ENCODE measurements at regions not wholly inside any gene's neighbourhood (a gene's known extent, or its start where the extent isn't known, plus 50 kb on each side); places are given as distances from the start of the nearest gene placed in this dataset.

DNA sequence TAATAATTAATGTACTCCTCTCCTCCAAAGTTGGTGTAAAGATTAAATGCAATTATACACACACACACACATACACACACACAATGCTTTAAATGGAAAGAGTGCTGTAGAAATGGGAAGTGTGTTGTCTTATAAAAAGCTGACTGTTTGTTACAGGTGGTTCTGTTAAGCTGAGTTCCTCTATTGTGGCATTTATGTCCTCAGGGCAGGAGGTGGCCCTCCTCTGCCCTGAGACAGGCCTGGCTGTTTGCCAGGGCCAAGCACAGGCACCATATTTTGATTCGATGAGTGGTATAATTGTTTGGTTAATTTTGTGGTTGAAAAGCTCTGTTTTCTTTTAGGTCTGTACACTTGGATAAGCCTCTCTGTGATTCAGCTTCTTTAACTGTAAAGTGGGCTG is 573.9 kb downstream of the KIF4B start:
- TF ChIP-seq, protein P1, sequence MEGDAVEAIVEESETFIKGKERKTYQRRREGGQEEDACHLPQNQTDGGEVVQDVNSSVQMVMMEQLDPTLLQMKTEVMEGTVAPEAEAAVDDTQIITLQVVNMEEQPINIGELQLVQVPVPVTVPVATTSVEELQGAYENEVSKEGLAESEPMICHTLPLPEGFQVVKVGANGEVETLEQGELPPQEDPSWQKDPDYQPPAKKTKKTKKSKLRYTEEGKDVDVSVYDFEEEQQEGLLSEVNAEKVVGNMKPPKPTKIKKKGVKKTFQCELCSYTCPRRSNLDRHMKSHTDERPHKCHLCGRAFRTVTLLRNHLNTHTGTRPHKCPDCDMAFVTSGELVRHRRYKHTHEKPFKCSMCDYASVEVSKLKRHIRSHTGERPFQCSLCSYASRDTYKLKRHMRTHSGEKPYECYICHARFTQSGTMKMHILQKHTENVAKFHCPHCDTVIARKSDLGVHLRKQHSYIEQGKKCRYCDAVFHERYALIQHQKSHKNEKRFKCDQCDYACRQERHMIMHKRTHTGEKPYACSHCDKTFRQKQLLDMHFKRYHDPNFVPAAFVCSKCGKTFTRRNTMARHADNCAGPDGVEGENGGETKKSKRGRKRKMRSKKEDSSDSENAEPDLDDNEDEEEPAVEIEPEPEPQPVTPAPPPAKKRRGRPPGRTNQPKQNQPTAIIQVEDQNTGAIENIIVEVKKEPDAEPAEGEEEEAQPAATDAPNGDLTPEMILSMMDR (IDR thresholded peaks at IDR 0.05): no peak
- H3K4me3 Mint-ChIP-seq: no peak overlapping the region
- CTCF ChIA-PET: no interaction called here

DNA sequence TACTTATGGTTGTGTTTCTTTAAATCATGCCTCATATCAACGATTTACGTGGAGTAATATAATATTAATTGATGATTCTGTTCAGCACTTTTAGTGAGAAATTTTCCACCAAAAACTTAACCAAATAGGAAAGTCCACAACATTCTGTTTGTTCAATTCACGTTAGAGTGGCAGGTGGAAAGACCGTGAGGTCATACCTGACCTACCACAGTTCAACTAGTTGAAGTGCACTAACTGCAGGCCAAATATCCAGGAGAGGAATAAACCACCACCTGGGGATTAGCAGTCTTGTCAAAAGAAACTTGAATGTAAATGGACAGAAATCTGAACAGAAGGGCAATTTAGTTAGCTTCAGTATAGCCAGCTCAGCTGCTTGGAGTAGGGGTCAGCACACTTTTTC is 577.7 kb downstream of the KIF4B start:
- Mint-ChIP-seq H3K4me3 (no peak overlapping the region), H3K27me3 (peaks cover 4% of the 10 kb centered on the region), H3K9me3 (no peaks in the 10 kb centered on the region), H3K36me3 (ENCODE audit: low read depth) (no peaks in the 10 kb centered on the region), H3K27ac (no peak overlapping the region), H3K4me1 (ENCODE audit: low read depth) (no peaks in the 10 kb centered on the region)
- DNase-seq (no peak), ATAC-seq (ENCODE audit: poor library complexity) (no peak)
- no peaks in the 10 kb centered on the region for H3K4me1 ChIP-seq (ENCODE audit: insufficient read depth, low read length)
- H3K27me3 ChIP-seq (ENCODE audit: control insufficient read depth in 1 of 2, insufficient read depth in 2 of 2, low read length in 2 of 2): no peaks in the 10 kb centered on the region
- CTCF ChIA-PET: no interaction called here
- H3K36me3 ChIP-seq (ENCODE audit: insufficient read depth, low read length): no peaks in the 10 kb centered on the region
- no peak overlapping the region for H3K27ac ChIP-seq (ENCODE audit: low read depth in 1 of 2, low read length in 2 of 2)
- H3K4me3 ChIP-seq (ENCODE audit: low read length): no peak overlapping the region
- POLR2A ChIA-PET: no interaction called here
- peaks cover 0 to 3% of the 10 kb centered on the region in 2 experiments for H3K9me3 ChIP-seq (ENCODE audit: control insufficient read depth in 1 of 2, insufficient read depth in 1 of 2, low read length in 2 of 2)
- intact Hi-C loops (cut with DNase I, micrococcal nuclease): no loop called here
- TF ChIP-seq, protein P1 (IDR thresholded peaks at IDR 0.05): no peak

More for the DNA sequence above, 573.9 kb downstream of the KIF4B start:
- H3K9me3 ChIP-seq (ENCODE audit: control insufficient read depth in 1 of 2, insufficient read depth in 1 of 2, low read length in 2 of 2): peaks cover 0 to 3% of the 10 kb centered on the region in 2 experiments
- Mint-ChIP-seq H3K27me3 (no peaks in the 10 kb centered on the region), H3K27ac (no peak overlapping the region), H3K9me3 (no peaks in the 10 kb centered on the region), H3K4me1 (ENCODE audit: low read depth) (no peaks in the 10 kb centered on the region), H3K36me3 (ENCODE audit: low read depth) (no peaks in the 10 kb centered on the region)
- H3K4me1 ChIP-seq (ENCODE audit: insufficient read depth, low read length): no peaks in the 10 kb centered on the region
- no peak overlapping the region for H3K4me3 ChIP-seq (ENCODE audit: low read length)
- no peaks in the 10 kb centered on the region for H3K36me3 ChIP-seq (ENCODE audit: insufficient read depth, low read length)
- intact Hi-C loops (cut with DNase I, micrococcal nuclease): no loop called here
- DNase-seq: no peak
- no peak overlapping the region for H3K27ac ChIP-seq (ENCODE audit: low read depth in 1 of 2, low read length in 2 of 2)
- no peak for ATAC-seq (ENCODE audit: poor library complexity)
- POLR2A ChIA-PET: no interaction called here
- H3K27me3 ChIP-seq (ENCODE audit: control insufficient read depth in 1 of 2, insufficient read depth in 2 of 2, low read length in 2 of 2): no peaks in the 10 kb centered on the region

DNA sequence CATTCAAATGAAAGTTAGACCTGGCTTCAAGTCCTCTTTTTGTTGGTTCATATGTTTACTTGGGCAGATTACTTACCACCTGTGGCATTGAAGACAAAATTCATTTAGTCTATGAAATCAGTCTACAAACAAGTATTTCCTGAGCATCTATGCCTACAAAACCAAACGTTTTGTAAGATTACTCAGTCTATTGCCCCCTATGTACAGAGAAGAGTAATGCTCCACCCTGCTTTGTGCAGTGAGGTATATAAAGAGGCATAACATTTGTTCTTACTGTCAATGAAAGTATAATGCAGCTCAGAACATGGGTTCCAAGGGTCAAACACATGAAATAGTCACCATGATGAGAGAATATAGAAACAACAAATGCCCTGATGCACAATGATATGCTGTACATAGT is 580.7 kb downstream of the KIF4B start:
- no peak for DNase-seq
- no peak overlapping the region for H3K27ac Mint-ChIP-seq
- intact Hi-C loops (cut with DNase I, micrococcal nuclease): no loop called here
- no peak overlapping the region for H3K27ac ChIP-seq (ENCODE audit: low read depth in 1 of 2, low read length in 2 of 2)
- H3K9me3 ChIP-seq (ENCODE audit: control insufficient read depth in 1 of 2, insufficient read depth in 1 of 2, low read length in 2 of 2): no peaks in the 10 kb centered on the region
- H3K27me3 ChIP-seq (ENCODE audit: control insufficient read depth in 1 of 2, insufficient read depth in 2 of 2, low read length in 2 of 2): no peaks in the 10 kb centered on the region
- H3K4me1 Mint-ChIP-seq (ENCODE audit: low read depth): no peaks in the 10 kb centered on the region
- ChIA-PET POLR2A (no interaction called here), CTCF (no interaction called here)
- H3K4me3 ChIP-seq (ENCODE audit: low read length): no peak overlapping the region
- peaks cover 4% of the 10 kb centered on the region for H3K27me3 Mint-ChIP-seq
- no peaks in the 10 kb centered on the region for H3K9me3 Mint-ChIP-seq
- no peaks in the 10 kb centered on the region for H3K36me3 ChIP-seq (ENCODE audit: insufficient read depth, low read length)
- H3K36me3 Mint-ChIP-seq (ENCODE audit: low read depth): no peaks in the 10 kb centered on the region
- TF ChIP-seq, protein P1 (IDR thresholded peaks at IDR 0.05): no peak
- H3K4me3 Mint-ChIP-seq: no peak overlapping the region
- no peak for ATAC-seq (ENCODE audit: poor library complexity)
- H3K4me1 ChIP-seq (ENCODE audit: insufficient read depth, low read length): no peaks in the 10 kb centered on the region
